AML-193 (cell line): ENCODE measurements at regions not wholly inside any gene's neighbourhood (a gene's known extent, or its start where the extent isn't known, plus 50 kb on each side); places are given as distances from the start of the nearest gene placed in this dataset.

ENCODE experiments used
- DNase-seq, 2 experiments: peaks; one replicate each; lab custom pipeline; 2025; lab: John Stamatoyannopoulos, UW

DNA sequence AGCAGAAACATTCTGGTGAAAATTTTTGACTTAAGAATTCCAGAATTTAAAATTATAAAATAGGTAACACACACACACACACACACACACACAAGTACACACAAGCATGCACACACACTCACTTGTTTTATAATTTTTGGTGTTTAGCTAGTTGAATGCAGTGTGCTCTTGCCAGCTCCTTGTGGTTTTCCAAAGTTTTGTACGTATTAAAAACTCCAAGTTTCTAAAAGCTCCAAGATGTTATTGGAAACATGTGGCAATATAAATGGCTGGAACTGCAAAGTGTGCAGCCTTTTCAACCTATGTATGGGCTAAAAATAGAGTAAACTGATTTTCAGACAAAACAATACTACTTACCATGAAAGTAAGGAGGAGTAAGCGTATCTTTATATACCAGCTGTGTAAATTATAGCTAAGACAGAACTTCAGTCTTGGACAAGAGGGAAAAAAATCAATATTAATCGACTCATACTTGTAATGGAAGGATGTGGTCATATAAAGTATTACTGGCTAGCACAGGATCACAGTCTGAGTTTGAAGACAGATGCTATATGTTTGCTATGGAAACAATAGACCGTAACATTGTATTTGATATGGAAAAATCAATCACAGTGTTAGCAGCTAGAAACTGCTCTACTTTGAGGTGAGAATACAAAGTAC is 727.1 kb upstream of the GRAMD2B start:
- DNase-seq: no peak

DNA sequence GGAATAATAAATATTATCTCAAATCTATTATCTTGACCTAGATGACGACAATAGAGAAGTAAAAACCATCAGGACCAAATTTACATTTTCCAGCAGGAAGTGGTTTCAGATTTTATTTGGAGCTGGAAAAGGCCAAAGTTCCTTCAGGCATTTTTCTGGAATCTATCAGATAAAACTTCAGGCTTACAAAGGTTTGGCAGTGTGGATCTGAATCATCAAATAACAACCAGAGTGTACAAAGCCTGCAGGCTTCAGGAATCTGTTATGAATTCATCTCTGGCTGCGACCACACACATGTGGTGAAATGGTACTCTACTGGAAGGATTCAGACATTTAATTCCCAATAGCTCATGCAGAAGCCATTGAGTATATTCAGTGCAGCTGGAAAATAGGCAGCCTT is 726.4 kb upstream of the GRAMD2B start:
- no peak for DNase-seq

DNA sequence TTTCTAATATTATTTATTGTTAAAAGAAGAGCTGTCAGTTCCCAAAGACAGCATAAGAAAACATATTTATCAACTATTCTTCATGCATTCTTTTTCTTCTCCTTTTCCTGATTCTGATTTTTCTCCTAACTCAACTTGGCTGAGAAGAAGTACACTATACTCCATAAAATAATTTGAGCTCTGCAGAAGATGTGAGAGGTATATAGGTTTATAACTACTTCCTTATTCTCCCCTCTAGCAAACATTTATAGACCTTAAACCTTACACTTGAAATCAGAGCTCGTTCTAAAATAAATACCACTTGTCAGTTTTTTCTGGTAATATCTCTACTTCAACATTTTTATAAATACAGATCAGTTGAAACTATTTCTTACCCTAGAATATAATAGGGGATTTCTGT is 724.8 kb upstream of the GRAMD2B start:
- no peak for DNase-seq

DNA sequence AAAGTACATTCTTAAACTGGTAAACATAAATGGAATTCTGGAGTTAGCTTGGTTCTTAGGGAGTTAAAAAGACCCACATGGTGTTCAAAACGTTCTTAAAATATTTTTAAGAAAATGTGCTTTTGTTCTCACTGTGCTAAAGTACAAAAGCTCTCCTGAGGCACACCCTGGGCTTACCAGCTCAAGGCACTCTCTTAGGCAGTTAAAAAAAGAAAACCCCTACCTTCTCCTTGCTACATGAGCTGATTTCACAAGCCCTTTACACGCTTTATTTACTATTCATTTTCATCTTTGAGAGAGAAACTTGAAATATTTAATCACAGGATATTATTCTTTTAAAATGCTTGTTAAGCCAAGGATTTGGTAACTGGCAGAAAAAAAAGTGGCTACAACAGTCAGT is 723.3 kb upstream of the GRAMD2B start:
- no peak for DNase-seq

DNA sequence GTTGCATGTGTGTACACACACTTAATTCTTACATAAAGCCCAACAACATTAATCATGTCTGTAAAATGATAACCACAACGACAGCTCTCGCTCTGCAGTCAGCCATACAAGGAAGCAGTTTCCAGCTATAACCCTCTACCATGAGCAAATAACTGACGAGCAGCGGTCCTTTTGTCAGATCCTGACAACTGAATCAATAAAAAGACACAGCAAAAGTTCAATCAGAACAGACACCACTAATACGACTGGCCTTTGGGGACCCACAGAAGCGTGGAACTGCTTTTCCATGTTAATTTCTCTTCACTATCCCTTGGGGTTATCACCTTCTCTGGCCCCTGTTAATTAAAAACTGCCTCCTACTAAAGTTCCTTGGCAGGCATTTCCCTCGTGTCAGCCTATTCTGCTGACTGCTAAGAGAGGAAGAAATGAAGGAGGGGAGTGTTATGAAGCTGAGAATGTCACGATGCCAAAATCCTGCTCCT is 722.8 kb upstream of the GRAMD2B start:
- no peak for DNase-seq

DNA sequence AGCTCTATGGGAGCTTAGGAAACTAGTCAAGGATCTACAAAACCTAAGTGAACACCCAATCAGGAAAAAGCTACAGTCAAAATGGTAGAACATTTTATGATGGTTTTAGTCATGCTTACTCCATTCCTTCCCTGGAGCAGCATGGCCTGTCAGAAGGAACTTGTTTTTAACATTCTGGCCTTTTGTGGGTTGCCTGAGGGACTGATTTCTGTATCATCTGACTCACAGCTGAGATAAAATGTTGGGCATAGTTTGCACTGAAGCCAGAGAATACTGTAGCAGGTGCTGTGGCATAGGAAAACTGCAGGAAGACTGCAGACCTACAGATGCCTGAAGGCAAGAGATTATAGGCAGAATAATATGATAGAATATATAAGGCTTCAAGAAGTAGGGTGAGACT is 719.6 kb upstream of the GRAMD2B start:
- no peak for DNase-seq

DNA sequence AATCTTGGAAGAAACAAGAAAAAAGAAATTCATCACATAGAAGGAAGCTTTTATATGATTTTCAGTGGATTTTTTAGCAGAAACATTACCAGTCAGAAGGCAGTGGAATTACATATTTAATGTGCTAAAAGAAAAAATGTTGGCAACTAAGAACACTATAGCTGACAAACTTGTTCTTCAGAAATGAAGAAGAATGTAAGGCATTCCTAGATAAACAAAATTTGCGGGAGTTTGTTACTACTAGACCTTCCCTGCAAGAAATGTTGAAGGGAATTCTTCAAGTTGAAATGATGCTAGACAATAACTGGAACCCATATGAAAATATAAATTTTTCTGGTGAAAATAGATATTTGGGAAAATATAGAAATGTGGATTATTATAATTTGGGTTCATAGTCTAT is 718.3 kb upstream of the GRAMD2B start:
- no peak for DNase-seq

DNA sequence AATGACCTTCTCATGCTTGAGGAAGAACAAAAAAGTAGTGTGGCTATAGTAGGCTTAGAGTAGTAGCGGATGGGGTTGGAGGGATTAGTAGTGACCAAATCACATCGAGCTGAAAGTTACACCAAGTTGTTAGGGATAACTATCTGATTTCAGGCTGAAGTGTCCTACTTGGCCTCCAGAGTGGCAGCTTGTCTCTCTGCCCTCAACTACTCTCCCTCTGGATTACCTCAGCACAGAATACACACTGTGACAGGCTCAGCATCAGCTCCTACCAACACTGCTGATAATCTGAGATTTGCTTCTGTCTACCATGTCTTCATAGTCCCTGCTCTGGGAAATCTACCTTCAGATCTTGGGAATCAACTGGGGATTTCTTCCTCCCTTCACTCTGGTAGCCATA is 714.6 kb upstream of the GRAMD2B start:
- DNase-seq: no peak

DNA sequence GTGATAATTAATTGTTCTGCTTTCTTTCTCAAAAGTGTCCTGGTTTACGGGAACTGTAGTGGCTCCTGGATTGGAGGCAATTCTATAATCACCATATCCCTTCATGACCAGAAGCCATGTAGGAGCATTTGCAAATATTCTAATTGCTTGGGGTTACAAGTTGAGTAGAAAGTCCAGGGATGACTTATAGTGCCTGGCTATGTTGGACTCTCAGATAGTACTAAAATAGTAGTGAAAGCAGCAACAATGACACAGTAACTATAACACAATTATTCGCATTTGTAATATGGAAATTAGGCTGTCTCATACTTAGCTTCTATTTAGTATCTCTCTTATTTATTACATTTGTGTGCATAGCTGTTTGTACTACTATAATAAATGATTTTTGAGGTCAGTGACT is 712.5 kb upstream of the GRAMD2B start:
- no peak for DNase-seq

DNA sequence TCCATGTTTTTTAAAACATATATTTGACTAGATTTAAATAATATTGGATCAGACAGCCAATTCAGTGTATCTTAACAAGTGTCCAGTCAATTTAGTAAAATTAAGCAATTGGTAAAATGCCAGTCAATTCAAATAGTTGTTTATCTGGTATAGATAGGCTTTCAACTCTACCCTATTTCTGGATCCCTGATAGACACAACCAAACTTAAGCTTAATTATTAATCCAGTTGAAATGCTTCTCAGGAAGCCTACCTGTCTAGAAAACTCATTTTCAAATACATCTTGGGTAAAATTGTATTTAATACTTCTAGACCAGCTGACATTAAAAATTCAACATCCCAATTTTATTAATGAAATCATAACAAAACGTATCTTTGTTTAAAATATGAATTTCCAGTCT is 710.8 kb upstream of the GRAMD2B start:
- no peak for DNase-seq

DNA sequence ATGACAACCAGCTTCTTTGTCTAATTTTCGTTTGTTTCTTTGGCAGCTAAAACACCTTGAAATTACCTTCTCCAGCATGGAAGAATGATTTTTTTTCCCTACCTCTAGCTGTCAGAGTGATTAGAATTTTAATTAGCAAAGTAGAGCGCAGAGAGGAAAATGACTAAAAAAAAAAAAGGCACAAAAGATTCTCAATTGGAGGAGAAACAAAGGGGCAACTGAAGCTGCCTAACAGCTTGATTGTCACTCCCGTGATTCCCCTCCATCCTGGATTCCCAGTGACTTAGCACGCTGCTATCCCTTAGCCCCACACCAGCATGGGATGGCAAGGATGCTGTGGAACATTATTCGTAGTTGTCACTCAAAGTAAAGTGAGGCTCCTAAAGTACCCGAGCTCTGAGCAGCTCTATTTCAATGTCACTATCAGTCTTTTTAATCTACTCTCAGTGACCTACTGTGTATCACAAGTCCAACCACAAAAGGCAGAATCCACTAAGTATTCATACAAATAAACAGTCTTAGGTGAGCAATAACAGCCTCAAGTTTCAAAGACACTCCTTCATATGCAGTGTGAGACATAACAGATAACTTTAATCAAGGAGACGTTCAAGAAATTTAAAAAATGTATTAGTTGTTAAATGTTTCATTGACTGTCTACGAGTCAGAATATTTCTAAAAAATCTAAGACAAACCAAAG is 710.0 kb upstream of the GRAMD2B start:
- no peak for DNase-seq

DNA sequence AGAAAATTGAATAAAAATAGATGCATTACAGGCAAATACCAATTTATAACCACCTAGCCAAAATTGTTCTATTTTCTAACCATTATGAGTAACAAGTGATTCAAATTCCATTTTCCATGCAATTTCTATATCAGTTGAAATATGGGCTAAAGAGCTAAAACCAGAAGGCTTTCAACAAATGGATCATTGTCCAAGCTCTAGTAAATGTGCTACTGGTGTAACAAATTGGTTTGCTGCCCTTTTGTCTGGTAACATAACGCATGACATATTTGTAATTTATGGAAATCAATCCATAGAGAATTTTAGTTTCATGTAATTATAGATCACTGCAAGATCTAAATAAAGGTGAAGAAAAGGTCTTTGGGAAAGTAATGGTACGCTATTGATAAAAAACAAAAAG is 708.0 kb upstream of the GRAMD2B start:
- no peak for DNase-seq

DNA sequence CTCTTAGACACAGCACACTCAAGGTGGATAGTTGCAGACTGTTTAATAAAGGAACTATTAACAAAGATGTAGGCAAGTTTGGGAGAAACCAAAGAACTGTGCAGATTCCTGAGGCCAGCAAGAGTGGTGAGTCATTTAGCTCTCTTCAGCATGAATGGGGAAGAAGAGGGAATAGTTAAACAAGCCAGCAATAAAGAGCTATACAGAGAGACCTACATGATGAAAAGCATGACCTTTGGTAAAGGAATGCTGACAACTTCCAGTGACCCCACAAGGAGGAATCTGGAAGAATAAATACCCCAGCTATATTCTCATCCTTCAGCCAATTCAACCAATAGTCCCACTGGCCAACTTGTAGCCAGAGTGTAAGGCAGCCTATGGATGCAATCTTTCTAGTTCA is 706.0 kb upstream of the GRAMD2B start:
- DNase-seq: no peak

DNA sequence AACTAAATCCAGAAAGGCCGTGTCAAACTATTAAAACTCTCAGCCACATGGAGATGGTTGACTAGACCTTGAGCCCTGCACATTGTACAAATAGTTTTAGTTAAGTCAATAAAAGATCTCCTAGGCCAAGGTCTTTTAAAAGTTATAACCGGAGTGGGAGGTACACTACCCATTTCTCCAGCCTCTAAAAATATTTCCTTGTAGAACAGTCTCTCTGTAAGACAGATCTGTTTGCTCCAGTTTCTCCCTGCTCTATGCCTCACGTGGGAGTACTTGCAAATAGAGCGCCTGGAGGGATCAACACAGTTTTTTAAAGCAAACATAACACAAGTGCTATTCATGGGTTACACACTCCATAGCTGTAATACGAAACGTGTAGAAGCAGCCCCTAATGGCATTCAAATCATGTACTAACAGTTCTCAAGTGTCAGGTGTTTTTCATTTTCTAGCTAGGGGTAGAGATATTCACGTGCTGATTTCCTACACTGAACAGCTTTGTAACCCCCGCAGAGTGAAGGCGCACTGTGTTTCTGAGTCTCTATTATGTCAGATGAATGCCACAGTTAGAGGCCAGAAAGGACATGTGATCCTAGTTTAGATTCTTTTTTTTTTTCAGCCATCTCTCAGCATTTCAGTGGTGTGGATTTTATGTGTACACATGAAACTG is 703.4 kb upstream of the GRAMD2B start:
- no peak for DNase-seq

DNA sequence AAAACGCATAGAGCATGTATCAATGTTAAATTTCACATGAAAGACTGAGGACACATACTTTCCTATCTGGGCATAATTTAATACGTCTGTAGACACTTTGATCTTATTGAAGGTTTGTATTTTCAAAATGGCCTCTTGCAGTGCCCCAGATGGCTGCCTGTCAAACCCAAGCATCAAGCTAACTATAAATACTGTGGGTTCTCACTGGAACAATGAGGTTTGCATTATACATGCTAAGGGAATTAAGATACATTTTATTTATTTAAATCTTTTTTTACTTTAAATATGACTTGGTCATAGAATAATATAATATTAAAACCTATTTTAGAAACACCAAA is 702.9 kb upstream of the GRAMD2B start:
- DNase-seq: no peak

DNA sequence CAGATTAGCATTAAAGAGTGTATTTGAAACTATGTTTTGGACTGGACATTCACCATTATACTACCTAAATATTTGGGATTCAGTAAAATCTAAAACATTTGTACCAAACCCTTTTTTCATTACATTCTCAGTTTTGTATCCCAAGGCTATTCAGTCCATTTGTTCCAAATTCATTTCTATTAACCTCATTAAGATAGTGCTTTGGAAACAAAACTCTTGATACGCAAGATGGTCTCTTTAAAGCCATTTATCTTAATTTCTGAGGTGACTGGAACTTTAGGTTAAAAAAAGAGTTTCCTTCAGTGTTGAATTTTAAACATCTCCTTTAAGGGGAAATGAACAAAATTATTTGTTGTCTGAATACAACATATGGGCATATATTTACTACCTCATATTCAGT is 702.5 kb upstream of the GRAMD2B start:
- no peak for DNase-seq

DNA sequence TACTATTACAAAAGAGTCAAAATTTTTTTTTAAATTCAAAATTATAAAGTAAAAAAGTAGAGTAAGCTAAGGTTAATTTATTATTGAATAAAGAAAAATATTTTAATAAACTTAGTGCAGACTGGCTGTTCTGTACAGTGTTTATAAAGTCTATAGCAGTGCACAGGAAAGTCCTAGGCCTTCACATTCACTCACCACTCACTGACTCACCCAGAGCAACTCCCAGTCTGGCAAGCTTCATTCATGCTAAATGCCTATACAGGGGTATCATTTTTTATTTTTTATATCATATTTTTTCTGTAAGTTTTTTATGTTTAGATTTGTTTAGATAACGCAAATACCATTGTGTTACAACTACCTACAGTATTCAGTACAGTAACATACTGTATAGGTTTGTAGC is 700.7 kb upstream of the GRAMD2B start:
- DNase-seq: no peak

DNA sequence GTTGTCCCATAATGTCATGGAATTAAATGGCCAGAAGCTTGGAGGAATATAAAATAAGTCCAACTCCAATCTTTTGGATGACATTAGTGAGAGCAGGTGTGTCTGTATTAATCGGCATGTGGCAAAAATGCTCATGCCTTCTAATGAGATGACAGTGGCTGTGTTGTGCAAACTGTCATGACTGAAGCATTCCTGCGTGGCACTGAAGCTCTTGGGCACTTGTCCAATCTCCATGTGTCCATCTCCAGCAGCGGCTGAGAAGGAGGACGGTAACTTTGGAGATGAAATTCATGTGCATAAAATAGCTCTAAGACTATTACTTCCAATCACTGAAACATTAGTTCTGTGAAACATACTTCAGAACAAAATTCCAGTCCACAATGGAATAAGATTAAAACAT is 697.5 kb upstream of the GRAMD2B start:
- no peak for DNase-seq

DNA sequence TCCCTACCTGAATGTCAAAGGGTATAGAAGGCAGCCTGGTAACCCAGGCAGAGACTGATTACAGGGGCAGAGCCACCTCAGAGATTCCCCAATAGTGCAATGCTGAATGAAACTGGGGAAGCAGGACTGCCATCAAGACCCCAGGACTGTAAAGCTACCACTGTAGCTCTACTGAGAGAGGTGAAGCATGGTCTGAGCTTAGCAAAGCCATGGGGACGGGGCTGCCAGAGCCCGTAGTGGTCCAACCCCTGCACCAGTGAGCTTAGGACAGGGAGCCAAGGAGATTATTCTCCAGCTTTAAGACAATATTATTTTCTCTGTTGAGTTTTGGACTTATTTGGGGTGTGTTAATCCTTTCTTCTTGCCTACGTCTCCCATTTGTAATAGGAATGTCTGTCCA is 679.3 kb upstream of the GRAMD2B start:
- no peak for DNase-seq

DNA sequence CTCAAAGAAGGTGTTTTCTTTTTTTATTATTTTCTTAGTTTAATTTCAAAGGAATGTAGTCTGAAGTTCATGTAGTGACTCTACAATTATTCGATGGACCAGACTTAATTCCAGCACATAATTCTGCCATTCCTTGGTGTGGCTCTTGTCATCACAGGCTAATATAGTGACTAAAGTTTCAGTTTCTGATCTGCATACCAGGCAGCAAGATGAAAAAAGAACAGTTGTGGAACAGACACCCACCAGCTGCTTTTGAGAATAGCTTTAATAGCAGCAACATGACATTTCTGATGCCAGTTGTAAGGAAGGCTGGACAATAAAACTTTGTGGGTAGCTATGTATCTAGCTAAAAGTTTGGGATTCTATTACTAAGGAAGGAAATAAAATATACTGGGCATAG is 676.3 kb upstream of the GRAMD2B start:
- DNase-seq: no peak

DNA sequence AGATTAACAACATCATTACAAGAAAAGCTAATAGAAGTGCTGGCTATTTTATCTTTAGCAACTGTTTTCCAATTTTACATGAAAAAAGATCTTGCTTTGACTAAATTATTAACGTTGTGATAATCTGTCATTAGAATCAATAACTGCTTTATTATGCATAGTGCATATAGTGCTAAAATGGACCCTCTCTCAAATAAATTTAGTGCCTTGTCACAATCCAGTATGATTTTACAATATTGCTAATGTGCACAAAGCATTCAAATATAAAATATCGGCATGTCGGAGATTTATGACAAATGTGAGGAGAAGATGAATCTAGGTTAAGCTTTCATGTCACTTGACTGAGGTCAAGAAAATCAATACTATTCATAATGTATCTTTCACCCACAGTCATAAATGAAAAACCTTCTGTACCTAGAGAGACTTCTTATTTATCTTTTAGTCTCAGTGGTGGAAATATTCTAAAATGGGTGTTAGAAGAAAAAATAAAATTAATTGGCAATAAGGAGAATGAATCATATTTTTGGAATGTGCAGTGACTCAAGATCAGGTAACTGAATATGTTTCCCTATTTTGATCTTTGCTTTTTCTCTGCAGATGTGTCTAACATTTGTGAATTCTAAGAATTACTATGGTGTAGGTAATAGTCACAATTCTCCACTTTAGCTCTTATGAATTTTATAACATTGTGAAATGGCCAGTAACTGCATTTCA is 672.9 kb upstream of the GRAMD2B start:
- DNase-seq: no peak

DNA sequence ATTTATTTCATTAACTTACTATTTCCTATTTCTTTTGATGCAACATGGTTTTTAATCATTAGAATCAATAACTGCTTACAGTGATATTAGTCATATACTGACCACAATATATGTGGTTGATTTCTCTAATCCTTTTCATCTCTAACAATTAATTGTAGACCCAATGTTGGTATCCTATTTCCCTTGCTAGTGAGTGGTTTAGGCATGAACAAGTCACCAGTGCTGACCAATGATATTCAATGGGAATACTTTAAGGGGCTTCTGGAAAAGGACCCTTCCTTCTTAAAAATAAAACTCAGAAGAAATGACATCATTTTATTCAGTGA is 672.4 kb upstream of the GRAMD2B start:
- no peak for DNase-seq

DNA sequence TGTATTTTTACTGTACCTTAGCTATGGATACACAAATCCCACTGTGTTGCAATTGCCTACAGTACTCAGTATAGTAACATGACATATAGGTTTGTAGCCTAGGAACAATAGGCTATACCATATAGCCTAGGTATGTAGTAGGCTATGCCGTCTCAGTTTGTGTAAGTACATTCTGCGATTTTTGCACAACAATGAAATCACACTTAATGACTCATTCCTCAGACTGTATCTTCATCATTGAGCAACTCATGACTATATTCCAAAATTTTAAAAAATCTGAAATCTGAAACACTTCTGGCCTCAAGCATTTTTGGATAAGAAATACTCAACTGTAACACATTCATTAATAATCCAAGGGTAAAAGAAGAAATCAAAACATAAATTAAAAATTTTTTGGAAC is 666.8 kb upstream of the GRAMD2B start:
- DNase-seq: no peak
